H1 (cell line): ENCODE measurements at regions not wholly inside any gene's neighbourhood (a gene's known extent, or its start where the extent isn't known, plus 50 kb on each side); places are given as distances from the start of the nearest gene placed in this dataset.
"Not testable (repeated sequence)": the region's sequence is repeated elsewhere in the genome, so short reads cannot be mapped to it uniquely, and the experiment has no call there.

Source experiments
- CREB1 ChIP-seq: IDR thresholded peaks from 2 replicates; pipeline ENCODE4 v1.6.1; 2012; ENCODE audit warnings: inconsistent platforms
- CTCF ChIP-seq, 3 experiments: IDR thresholded peaks; 1 replicate in 2 of 3; 2 replicates in 1 of 3; pipeline versions ENCODE4 v1.5.1 to v1.6.1; 2011; ENCODE audit warnings: low read length in 3 of 3, mild to moderate bottlenecking in 3 of 3, inconsistent platforms in 2 of 3, low read depth in 1 of 3, moderate library complexity in 1 of 3; ENCODE audit not compliant: insufficient read depth in 1 of 3; ENCODE audit errors: control extremely low read depth in 1 of 3
- EGR1 ChIP-seq: IDR thresholded peaks from 2 replicates; pipeline ENCODE4 v1.6.1; 2011; ENCODE audit warnings: low read depth, low read length, borderline replicate concordance
- MAFK ChIP-seq: IDR thresholded peaks from 2 replicates; pipeline ENCODE4 v1.6.1; 2012; ENCODE audit warnings: low read depth, mild to moderate bottlenecking, improper control_type of control experiment, low read length
- MAX ChIP-seq: IDR thresholded peaks from 2 replicates; pipeline ENCODE4 v1.6.1; 2012; ENCODE audit warnings: inconsistent platforms
- PHF8 ChIP-seq: fragments of 200-600 bp; sonication (generic); conservative IDR thresholded peaks from 2 replicates; pipeline ENCODE4 v1.7.1; 2012; ENCODE audit warnings: low read depth, mild to moderate bottlenecking, inconsistent platforms, low read length, moderate library complexity
- POLR2AphosphoS5 ChIP-seq: IDR thresholded peaks from 2 replicates; pipeline ENCODE4 v1.6.1; 2011; ENCODE audit warnings: low read depth, low read length
- RAD21 ChIP-seq, 2 experiments: IDR thresholded peaks in 1 of 2; conservative IDR thresholded peaks in 1 of 2; 2 replicates each; pipeline ENCODE4 v1.6.1; 2011; ENCODE audit warnings: low read depth in 2 of 2, low read length in 2 of 2, improper control_type of control experiment in 1 of 2, inconsistent platforms in 1 of 2, mild to moderate bottlenecking in 1 of 2, moderate library complexity in 1 of 2
- SP2 ChIP-seq: IDR thresholded peaks from 2 replicates; pipeline ENCODE4 v1.6.1; 2012; ENCODE audit warnings: mild to moderate bottlenecking, low read length, inconsistent platforms
- TCF12 ChIP-seq: IDR thresholded peaks from 2 replicates; pipeline ENCODE4 v1.6.1; 2011; ENCODE audit warnings: low read depth, mild to moderate bottlenecking, low read length
- USF2 ChIP-seq: IDR thresholded peaks from 2 replicates; pipeline ENCODE4 v1.6.1; 2011; ENCODE audit warnings: low read length, improper control_type of control experiment
- ZNF274 ChIP-seq: IDR thresholded peaks from 2 replicates; pipeline ENCODE4 v1.7.0; 2012; ENCODE audit warnings: low read length, borderline replicate concordance; ENCODE audit errors: extremely low read depth

GRCh38 chr3:162640208-162640607 lies 1143.6 kb downstream of the OTOL1 start:
- TF ChIP-seq ZNF274; CREB1; MAFK; RAD21 (IDR thresholded peaks at IDR 0.05 in 1 of 2, conservative IDR thresholded peaks at IDR 0.05 in 1 of 2; ENCODE audit: low read depth in 2 of 2, low read length in 2 of 2); MAX; CTCF (IDR thresholded peaks at IDR 0.05; ENCODE audit: control extremely low read depth in 1 of 3, insufficient read depth in 1 of 3, low read depth in 1 of 3, low read length in 3 of 3); TCF12; PHF8; SP2; USF2; EGR1; POLR2AphosphoS5: not testable (repeated sequence)
